Sigmoid colon (tissue), 6 donors: ENCODE measurements at regions not wholly inside any gene's neighbourhood (a gene's known extent, or its start where the extent isn't known, plus 50 kb on each side); places are given as distances from the start of the nearest gene placed in this dataset.

Experiments
- DNase-seq: peaks from one replicate; pipeline ENCODE4 v3.0.0-alpha.2; 2019
- H3K27ac ChIP-seq, 4 donors: fragments of 200-600 bp; sonication (generic); one replicate each; pipeline ENCODE4 v1.5.1; 2016 to 2019; ENCODE audit warnings: mild to moderate bottlenecking in 1 of 4
- H3K27me3 ChIP-seq, 3 donors: fragments of 200-600 bp; sonication (generic); one replicate each; pipeline ENCODE4 v1.5.1; 2019; ENCODE audit warnings: mild to moderate bottlenecking in 1 of 3
- H3K36me3 ChIP-seq, 4 donors: fragments of 200-600 bp; sonication (generic); one replicate each; pipeline ENCODE4 v1.5.1; 2016 to 2019
- H3K4me1 ChIP-seq, 4 donors: fragments of 200-600 bp; sonication (generic); one replicate each; pipeline ENCODE4 v1.5.1; 2017 to 2019
- H3K4me3 ChIP-seq, 4 donors: fragments of 200-600 bp; sonication (generic); one replicate each; pipeline ENCODE4 v1.5.1; 2017 to 2019; ENCODE audit warnings: mild to moderate bottlenecking in 2 of 4, moderate library complexity in 1 of 4
- H3K9me3 ChIP-seq, 4 donors: fragments of 200-600 bp in 3 of 4; sonication (generic) in 3 of 4; one replicate each; pipeline versions ENCODE4 v1.5.1 to v1.6.1; 2013 to 2019
- EP300 ChIP-seq, 4 donors: sonication (generic); formaldehyde crosslinking; IDR thresholded peaks; one replicate each; pipeline ENCODE4 v1.6.1; 2017; ENCODE audit warnings: antibody characterized with exemption in 4 of 4
- POLR2A ChIP-seq, 2 donors: fragments of 450-650 bp; IDR thresholded peaks; one replicate each; pipeline ENCODE4 v1.6.1; 2016; ENCODE audit warnings: antibody characterized with exemption in 2 of 2, mild to moderate bottlenecking in 2 of 2, moderate library complexity in 2 of 2
- POLR2AphosphoS5 ChIP-seq, 4 donors: sonication (generic); formaldehyde crosslinking; IDR thresholded peaks; one replicate each; pipeline ENCODE4 v1.6.1; 2017; ENCODE audit warnings: antibody characterized with exemption in 4 of 4
- WGBS, 2 donors: extraction: QIAGEN DNeasy Blood & Tissue Kit; methylation state at CpG; one replicate each; pipeline ENCODE4 v1.1.7; 2013; 5-methylcytosine and 5-hydroxymethylcytosine counted together
- intact Hi-C: fragments of 100-400 bp; cut with DNase I; formaldehyde crosslinking; loops from one replicate; pipeline ENCODE4 v1.15.1; 2023
- TF ChIP-seq, protein P1 (sequence below), 4 experiments: fragments of 450-650 bp in 3 of 4; fragments of 200-600 bp in 1 of 4; IDR thresholded peaks; one replicate each; pipeline ENCODE4 v1.5.1; 2016 to 2019; ENCODE audit warnings: antibody characterized with exemption in 4 of 4, mild to moderate bottlenecking in 3 of 4, moderate library complexity in 2 of 4
- donor health status: healthy with polysubstance abuse.
- donor health status: healthy.

DNA sequence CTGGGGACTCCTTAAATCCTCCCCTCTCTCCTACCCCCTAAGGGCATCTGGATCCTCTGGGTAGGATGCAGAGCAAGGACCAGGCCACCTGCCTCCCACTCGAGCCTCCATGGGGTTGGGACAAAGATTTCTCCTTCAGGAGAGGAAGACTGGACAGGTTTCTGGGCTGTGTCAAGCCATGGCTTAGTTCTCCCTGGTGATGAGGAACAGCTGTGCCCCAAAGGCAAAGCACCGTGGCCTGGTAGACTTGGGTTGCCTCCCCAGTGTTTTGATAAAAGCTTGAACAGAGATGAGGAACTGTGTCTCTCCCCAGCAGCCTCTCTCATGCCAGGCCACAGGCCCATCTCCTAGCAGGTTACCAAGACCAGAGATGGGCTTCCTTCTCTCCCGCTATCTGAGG, 238.3 kb downstream of the WDR11 start:
- DNase-seq, result no peak
- Histone ChIP-seq H3K4me3 (no peak overlapping the region), H3K36me3 (no peaks in the 10 kb centered on the region), H3K27me3 (no peaks in the 10 kb centered on the region), H3K4me1 (peaks cover 0 to 29% (median 12%) of the 10 kb centered on the region in 4 donors), H3K9me3 (no peaks in the 10 kb centered on the region), H3K27ac (no peak overlapping the region)
- intact Hi-C loops, result no loop called here
- TF ChIP-seq POLR2AphosphoS5 (IDR thresholded peaks at IDR 0.05), result no peak
- no peak for TF ChIP-seq POLR2A (IDR thresholded peaks at IDR 0.05)
- TF ChIP-seq, protein P1, sequence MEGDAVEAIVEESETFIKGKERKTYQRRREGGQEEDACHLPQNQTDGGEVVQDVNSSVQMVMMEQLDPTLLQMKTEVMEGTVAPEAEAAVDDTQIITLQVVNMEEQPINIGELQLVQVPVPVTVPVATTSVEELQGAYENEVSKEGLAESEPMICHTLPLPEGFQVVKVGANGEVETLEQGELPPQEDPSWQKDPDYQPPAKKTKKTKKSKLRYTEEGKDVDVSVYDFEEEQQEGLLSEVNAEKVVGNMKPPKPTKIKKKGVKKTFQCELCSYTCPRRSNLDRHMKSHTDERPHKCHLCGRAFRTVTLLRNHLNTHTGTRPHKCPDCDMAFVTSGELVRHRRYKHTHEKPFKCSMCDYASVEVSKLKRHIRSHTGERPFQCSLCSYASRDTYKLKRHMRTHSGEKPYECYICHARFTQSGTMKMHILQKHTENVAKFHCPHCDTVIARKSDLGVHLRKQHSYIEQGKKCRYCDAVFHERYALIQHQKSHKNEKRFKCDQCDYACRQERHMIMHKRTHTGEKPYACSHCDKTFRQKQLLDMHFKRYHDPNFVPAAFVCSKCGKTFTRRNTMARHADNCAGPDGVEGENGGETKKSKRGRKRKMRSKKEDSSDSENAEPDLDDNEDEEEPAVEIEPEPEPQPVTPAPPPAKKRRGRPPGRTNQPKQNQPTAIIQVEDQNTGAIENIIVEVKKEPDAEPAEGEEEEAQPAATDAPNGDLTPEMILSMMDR (IDR thresholded peaks at IDR 0.05), result no peak
- no peak for TF ChIP-seq EP300 (IDR thresholded peaks at IDR 0.05)
- 75 to 87% methylated on average over 3 of the region's 3 CpGs for WGBS, 2 donors

DNA sequence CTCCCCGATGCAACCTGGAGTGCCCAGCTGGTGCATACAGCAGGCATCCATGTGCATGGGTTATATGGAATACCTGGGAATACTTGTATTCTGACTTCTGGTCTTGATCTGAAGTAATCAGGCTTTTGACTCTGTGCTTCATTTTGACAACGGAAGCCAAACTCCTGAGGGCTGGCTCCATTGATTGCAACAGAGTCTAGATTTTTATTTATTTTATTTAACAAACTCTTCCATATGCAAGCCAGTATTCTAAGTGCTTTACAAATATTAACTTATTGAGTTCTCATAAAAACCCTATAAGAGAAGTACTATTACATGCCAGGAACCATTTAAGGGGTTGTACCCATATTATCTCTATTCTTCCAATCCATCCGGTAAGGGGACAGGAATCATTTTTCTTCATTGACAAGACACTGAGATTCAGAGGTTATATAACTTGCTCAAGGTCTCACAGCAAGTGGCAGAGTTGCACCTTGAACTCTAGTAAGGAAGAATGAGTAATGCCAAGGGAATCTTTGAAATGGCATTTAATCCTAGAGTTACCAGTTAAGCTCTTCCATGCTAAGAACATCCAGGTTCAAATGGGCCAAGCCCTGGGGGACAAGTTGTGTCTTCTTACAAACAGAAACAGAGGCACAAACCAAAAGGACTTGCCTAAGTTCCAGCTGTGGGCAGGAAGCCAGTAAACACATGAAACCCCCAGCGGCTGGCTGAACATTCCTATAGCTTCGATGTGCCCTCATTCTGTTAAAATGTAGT, 241.0 kb downstream of the WDR11 start:
- Histone ChIP-seq H3K36me3 (no peaks in the 10 kb centered on the region), H3K4me3 (no peak overlapping the region), H3K27me3 (no peaks in the 10 kb centered on the region), H3K27ac (no peak overlapping the region), H3K4me1 (peaks cover 0 to 23% (median 11%) of the 10 kb centered on the region in 4 donors), H3K9me3 (no peaks in the 10 kb centered on the region)
- intact Hi-C loops, result no loop called here
- WGBS, 2 donors, result 73 to 77% methylated on average over 5 of the region's 5 CpGs
- TF ChIP-seq POLR2A (IDR thresholded peaks at IDR 0.05), result no peak
- TF ChIP-seq, protein P1 (IDR thresholded peaks at IDR 0.05), result no peak
- no peak for TF ChIP-seq EP300 (IDR thresholded peaks at IDR 0.05)
- no peak for TF ChIP-seq POLR2AphosphoS5 (IDR thresholded peaks at IDR 0.05)
- DNase-seq, result no peak

DNA sequence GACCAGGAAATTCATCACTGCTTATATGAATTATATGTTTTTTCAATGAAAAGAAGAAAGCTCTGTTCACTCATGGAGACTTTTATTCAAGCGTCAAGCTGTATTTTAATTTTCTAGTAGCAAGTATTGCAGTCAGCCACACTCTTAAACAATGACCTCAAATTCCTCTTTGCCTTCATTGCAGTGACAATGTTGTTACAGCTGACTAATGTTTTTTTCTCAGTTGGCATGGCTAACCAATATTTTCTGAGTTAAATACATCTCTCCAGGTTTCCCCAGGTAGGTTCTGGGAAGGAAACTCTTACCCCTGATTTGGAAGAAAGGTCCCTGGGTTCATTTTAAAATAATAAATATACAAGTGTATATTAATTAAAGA, 241.5 kb downstream of the WDR11 start:
- Histone ChIP-seq H3K4me1 (peaks cover 0 to 17% (median 8%) of the 10 kb centered on the region in 4 donors), H3K9me3 (no peaks in the 10 kb centered on the region), H3K27me3 (no peaks in the 10 kb centered on the region), H3K4me3 (no peak overlapping the region), H3K27ac (no peak overlapping the region), H3K36me3 (no peaks in the 10 kb centered on the region)
- TF ChIP-seq, protein P1 (IDR thresholded peaks at IDR 0.05), result no peak
- TF ChIP-seq EP300 (IDR thresholded peaks at IDR 0.05), result no peak
- TF ChIP-seq POLR2AphosphoS5 (IDR thresholded peaks at IDR 0.05), result no peak
- intact Hi-C loops, result no loop called here
- 83 to 90% methylated on average over 1 of the region's 1 CpG for WGBS, 2 donors
- no peak for DNase-seq

DNA sequence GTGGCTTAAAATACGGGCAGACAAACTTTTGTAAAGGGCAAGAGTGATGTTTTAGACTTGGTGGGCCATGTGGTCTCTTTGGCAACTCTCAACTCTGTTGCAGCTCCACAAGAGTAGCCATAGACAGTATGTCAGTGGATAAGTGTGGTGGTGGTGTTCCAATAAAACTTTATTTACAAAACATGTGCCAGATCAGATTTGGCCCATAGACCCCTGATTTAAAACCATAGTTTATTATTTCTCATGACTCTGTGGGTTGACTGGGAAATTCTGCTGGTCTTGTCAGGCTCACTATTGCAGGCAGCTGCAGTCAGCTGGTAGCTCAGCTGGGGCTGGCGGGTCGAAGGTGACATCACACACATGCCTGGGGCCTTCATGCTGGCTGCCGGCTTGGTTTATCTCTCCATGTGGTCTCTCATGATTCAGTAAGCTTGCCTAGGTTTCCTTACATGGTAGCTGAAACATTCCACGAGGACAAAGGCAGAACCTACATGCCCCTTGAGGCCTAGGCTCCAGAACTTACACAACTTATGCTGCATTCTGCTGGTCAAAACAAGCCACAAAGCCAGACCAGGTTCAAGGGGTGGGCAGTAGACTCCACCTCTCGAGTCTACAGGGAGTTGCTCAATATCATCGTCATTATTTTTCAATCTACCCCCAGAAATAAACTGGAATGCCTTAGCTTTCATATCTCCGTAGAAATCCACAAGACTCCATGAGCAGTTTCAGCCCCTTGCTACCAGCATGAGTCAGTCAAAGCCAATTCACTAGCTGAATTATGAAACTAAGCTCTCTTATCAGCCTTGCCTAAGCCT, 245.7 kb downstream of the WDR11 start:
- intact Hi-C loops, result no loop called here
- H3K27ac ChIP-seq, result no peak overlapping the region
- no peak for DNase-seq

More for the DNA sequence above, 245.7 kb downstream of the WDR11 start:
- H3K36me3 ChIP-seq, result no peaks in the 10 kb centered on the region
- whole genome bisulfite sequencing, 2 donors, result 80 to 83% methylated on average over 8 of the region's 8 CpGs
- H3K27me3 ChIP-seq, result no peaks in the 10 kb centered on the region
- H3K4me3 ChIP-seq, result no peak overlapping the region
- TF ChIP-seq POLR2A (IDR thresholded peaks at IDR 0.05), result no peak
- TF ChIP-seq POLR2AphosphoS5 (IDR thresholded peaks at IDR 0.05), result no peak
- TF ChIP-seq, protein P1 (IDR thresholded peaks at IDR 0.05), result no peak
- TF ChIP-seq EP300 (IDR thresholded peaks at IDR 0.05), result no peak
- peaks cover 0 to 17% (median 3%) of the 10 kb centered on the region in 4 donors for H3K4me1 ChIP-seq
- H3K9me3 ChIP-seq, result no peaks in the 10 kb centered on the region
